Esophagus muscularis mucosa (tissue), 4 donors: ENCODE measurements at regions not wholly inside any gene's neighbourhood (a gene's known extent, or its start where the extent isn't known, plus 50 kb on each side); places are given as distances from the start of the nearest gene placed in this dataset.

Experiments
- DNase-seq: peaks from one replicate; pipeline ENCODE4 v3.0.0-alpha.2; 2017; ENCODE audit errors: extremely low spot score
- H3K27ac ChIP-seq, 4 donors: fragments of 200-600 bp; sonication (generic); replicated peaks in 1 of 4; 1 replicate in 3 of 4; 2 replicates in 1 of 4; pipeline ENCODE4 v1.5.1; 2016 to 2019; ENCODE audit warnings: mild to moderate bottlenecking in 1 of 4
- H3K27me3 ChIP-seq, 4 donors: fragments of 200-600 bp; sonication (generic); one replicate each; pipeline versions ENCODE4 v1.5.1 to v1.6.0; 2016 to 2019
- H3K36me3 ChIP-seq, 4 donors: fragments of 200-600 bp; sonication (generic); one replicate each; pipeline ENCODE4 v1.5.1; 2016 to 2019
- H3K4me1 ChIP-seq, 4 donors: fragments of 200-600 bp; sonication (generic); one replicate each; pipeline ENCODE4 v1.5.1; 2016 to 2019
- H3K4me3 ChIP-seq, 4 donors: fragments of 200-600 bp; sonication (generic); 1 replicate in 2 of 4; 2 replicates in 2 of 4; pipeline ENCODE4 v1.5.1; 2016 to 2019; ENCODE audit warnings: mild to moderate bottlenecking in 4 of 4, moderate library complexity in 1 of 4
- H3K9me3 ChIP-seq, 4 donors: fragments of 200-600 bp; sonication (generic); 1 replicate in 3 of 4; 2 replicates in 1 of 4; pipeline ENCODE4 v1.5.1; 2016 to 2019
- EP300 ChIP-seq: sonication (generic); formaldehyde crosslinking; IDR thresholded peaks from one replicate; pipeline ENCODE4 v1.6.1; 2017; ENCODE audit warnings: antibody characterized with exemption
- POLR2A ChIP-seq: fragments of 450-650 bp; IDR thresholded peaks from one replicate; pipeline ENCODE4 v1.6.1; 2017; ENCODE audit warnings: antibody characterized with exemption, moderate library complexity, mild to moderate bottlenecking, low read depth
- POLR2AphosphoS5 ChIP-seq, 2 donors: sonication (generic); formaldehyde crosslinking; IDR thresholded peaks; one replicate each; pipeline ENCODE4 v1.6.1; 2017; ENCODE audit warnings: antibody characterized with exemption in 2 of 2
- WGBS: methylation state at CpG from one replicate; pipeline ENCODE4 v1.1.5; 2018; 5-methylcytosine and 5-hydroxymethylcytosine counted together
- intact Hi-C: fragments of 100-400 bp; cut with DNase I; formaldehyde crosslinking; loops from one replicate; pipeline ENCODE4 v1.15.1; 2023
- TF ChIP-seq, protein P1 (sequence below), 3 experiments: fragments of 200-600 bp in 2 of 3; fragments of 450-650 bp in 1 of 3; sonication (generic) in 2 of 3; IDR thresholded peaks; one replicate each; pipeline ENCODE4 v1.5.1; 2017 to 2019; ENCODE audit warnings: antibody characterized with exemption in 3 of 3, mild to moderate bottlenecking in 2 of 3, moderate library complexity in 1 of 3

DNA sequence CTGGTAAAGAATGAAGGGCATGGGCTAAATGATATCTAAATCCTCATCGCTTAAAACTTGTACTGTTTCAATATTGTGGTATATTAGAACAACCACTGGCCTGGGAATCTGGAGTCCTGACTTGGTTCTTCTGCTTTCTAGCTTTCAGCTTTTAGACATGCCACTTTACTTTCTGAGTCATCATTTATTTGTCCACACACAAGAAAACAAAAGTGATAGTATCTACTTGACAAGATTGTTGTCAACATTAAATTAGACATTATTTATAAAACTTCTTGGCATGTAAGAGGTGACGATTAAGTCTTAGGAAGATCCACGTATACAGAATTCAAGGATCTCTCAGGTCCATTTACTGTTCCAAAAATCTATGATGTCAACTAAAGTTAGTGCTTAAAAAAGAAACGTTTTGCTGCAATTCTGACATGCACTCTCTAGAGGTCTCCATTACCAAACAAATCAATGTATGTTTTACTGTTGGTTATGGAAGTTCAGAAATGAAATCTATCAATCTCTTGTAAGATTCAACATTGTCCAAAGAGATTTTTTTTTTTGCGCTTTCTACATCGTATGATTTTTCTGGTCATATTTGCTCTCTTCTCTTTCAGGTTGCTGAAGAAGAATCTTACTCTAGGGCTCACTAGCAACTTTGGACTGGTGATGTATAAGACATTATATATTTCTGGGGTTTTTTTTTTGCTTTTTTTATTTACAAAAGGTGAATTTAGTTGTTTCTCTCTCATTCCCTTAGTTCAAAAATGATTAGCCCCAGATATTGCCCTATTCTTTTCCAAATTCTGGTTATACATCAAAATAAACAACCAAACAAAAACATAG is 53.6 kb upstream of the DYNC1I1 start:
- intact Hi-C loops: no loop called here
- 57% methylated on average over 6 of the region's 6 CpGs for WGBS
- Histone ChIP-seq H3K4me1 (no peaks in the 10 kb centered on the region), H3K27ac (no peak overlapping the region), H3K4me3 (no peak overlapping the region), H3K9me3 (no peaks in the 10 kb centered on the region), H3K27me3 (peaks cover 0 to 13% (median 0%) of the 10 kb centered on the region in 4 donors), H3K36me3 (no peaks in the 10 kb centered on the region)
- TF ChIP-seq POLR2A (no peak), EP300 (no peak)
- TF ChIP-seq, protein P1, sequence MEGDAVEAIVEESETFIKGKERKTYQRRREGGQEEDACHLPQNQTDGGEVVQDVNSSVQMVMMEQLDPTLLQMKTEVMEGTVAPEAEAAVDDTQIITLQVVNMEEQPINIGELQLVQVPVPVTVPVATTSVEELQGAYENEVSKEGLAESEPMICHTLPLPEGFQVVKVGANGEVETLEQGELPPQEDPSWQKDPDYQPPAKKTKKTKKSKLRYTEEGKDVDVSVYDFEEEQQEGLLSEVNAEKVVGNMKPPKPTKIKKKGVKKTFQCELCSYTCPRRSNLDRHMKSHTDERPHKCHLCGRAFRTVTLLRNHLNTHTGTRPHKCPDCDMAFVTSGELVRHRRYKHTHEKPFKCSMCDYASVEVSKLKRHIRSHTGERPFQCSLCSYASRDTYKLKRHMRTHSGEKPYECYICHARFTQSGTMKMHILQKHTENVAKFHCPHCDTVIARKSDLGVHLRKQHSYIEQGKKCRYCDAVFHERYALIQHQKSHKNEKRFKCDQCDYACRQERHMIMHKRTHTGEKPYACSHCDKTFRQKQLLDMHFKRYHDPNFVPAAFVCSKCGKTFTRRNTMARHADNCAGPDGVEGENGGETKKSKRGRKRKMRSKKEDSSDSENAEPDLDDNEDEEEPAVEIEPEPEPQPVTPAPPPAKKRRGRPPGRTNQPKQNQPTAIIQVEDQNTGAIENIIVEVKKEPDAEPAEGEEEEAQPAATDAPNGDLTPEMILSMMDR (IDR thresholded peaks at IDR 0.05): peak in 2 of 3 experiments; percentile 12 to 30
- DNase-seq: no peak

DNA sequence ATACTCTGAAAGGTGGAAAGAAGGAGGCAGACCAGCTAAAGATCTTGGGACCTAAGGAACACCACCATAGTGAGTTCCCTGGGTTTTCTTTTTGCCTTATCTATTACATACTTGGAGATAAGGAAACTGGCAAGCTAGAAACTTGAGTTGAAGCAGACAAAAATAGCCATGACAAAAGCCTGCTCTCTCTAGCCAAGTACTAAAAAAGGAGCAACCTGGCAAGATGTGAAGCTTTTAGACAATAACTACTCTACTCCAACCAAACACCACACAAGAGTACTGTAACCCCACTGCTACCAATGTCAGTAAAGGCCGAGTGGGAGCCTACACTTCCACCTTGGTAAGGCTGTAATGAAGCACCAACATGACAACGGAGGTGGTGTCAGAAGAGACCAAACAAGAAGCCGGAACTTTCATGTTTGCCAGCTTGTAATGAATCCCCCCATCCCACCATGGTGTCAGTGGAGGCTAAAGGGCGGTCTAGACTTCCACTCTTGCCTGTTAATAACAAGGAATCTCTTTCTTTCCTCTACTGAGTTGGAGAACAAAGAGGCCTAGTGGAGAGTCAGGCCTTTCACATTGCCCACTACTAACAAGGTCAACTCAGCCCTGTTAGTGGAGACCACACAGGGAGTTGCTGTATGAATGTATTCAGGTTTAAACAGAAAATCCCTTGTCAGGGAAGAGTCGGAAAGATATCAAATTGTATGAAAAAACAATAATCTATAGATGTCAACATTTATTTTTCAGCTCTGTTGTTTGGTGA is 55.8 kb upstream of the DYNC1I1 start:
- H3K4me1 ChIP-seq: no peaks in the 10 kb centered on the region
- TF ChIP-seq POLR2AphosphoS5 (IDR thresholded peaks at IDR 0.05) (no peak), POLR2A (no peak), EP300 (no peak)
- TF ChIP-seq, protein P1 (IDR thresholded peaks at IDR 0.05): no peak
- H3K36me3 ChIP-seq: no peaks in the 10 kb centered on the region
- no peak overlapping the region for H3K4me3 ChIP-seq
- intact Hi-C loops: no loop called here
- DNase-seq: no peak
- no peaks in the 10 kb centered on the region for H3K9me3 ChIP-seq
- no peak overlapping the region for H3K27ac ChIP-seq
- no peaks in the 10 kb centered on the region for H3K27me3 ChIP-seq
- 88% methylated on average over 5 of the region's 5 CpGs for WGBS

DNA sequence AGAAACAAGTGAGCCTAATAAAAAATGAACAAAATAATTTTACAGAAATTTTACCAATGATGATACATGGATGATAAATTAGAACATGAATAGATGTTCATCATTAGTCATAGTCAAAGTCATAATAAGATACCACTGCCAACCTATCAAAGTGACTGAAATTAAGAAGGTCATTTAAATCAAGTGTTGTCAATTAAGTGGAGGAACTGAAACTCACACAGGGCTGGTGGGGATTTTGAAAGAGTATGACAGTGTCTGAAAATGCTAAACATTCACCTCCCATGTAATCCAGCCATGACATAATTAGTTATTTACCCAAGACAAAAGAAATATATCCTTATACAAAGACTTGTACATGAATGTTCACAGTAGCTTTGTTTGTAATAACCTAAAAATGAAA is 57.1 kb upstream of the DYNC1I1 start:
- no peaks in the 10 kb centered on the region for H3K36me3 ChIP-seq
- H3K9me3 ChIP-seq: no peaks in the 10 kb centered on the region
- H3K27ac ChIP-seq: no peak overlapping the region
- H3K4me1 ChIP-seq: no peaks in the 10 kb centered on the region
- H3K27me3 ChIP-seq: no peaks in the 10 kb centered on the region
- no peak overlapping the region for H3K4me3 ChIP-seq
- intact Hi-C loops: no loop called here
- no peak for DNase-seq
- TF ChIP-seq, protein P1 (IDR thresholded peaks at IDR 0.05): no peak

DNA sequence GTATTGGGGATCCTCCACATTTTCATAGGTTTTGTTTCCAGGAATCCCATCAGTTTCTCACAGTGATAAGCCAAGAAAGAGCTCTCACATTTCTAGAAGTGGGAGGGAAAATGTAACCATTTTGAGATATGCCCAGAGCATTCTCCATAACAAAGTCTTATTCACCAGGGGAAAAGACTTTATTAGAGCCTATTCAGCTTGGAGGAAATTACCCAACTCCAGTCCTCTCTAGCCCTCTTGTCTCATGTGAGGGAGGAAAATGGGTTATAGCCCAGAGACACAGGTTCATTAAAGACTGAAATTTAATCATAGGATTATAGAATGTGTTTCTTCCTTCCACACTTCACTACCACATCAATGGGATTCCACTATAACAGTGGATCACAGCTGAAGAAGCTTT is 61.6 kb upstream of the DYNC1I1 start:
- H3K4me3 ChIP-seq: no peak overlapping the region
- H3K27ac ChIP-seq: no peak overlapping the region
- intact Hi-C loops: no loop called here
- no peaks in the 10 kb centered on the region for H3K9me3 ChIP-seq
- no peak for TF ChIP-seq EP300
- TF ChIP-seq, protein P1 (IDR thresholded peaks at IDR 0.05): no peak
- TF ChIP-seq POLR2AphosphoS5 (IDR thresholded peaks at IDR 0.05): no peak
- TF ChIP-seq POLR2A: no peak
- DNase-seq: no peak
- no peaks in the 10 kb centered on the region for H3K36me3 ChIP-seq
- no peaks in the 10 kb centered on the region for H3K4me1 ChIP-seq
- H3K27me3 ChIP-seq: peaks cover 0 to 12% (median 0%) of the 10 kb centered on the region in 4 donors

DNA sequence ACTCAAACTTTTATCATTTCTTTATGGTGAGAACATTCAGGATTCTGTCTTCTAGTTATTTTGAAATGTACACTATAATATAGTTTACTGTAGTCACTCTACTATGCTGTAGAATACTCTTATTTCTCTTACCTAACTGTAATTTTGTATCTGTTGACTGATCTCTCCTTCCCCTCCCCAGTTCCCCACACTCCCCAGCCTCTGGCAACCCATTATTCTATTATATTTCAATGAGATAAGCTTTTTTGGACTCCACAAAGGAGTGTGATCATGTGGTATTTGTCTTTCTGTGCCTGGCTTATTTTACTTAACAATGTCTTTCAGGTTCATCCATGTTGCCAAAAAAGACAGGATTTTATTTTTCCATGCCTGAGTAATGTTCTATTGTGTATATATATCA is 71.4 kb upstream of the DYNC1I1 start:
- H3K9me3 ChIP-seq: no peaks in the 10 kb centered on the region
- H3K27ac ChIP-seq: no peak overlapping the region
- peaks cover 0 to 9% (median 0%) of the 10 kb centered on the region in 4 donors for H3K27me3 ChIP-seq
- no peaks in the 10 kb centered on the region for H3K36me3 ChIP-seq
- intact Hi-C loops: no loop called here
- H3K4me3 ChIP-seq: no peak overlapping the region
- no peak for TF ChIP-seq POLR2AphosphoS5 (IDR thresholded peaks at IDR 0.05)
- TF ChIP-seq POLR2A: no peak
- TF ChIP-seq EP300: no peak
- TF ChIP-seq, protein P1 (IDR thresholded peaks at IDR 0.05): no peak
- no peak for DNase-seq
- H3K4me1 ChIP-seq: no peaks in the 10 kb centered on the region
